ENCODE measurements at regions not wholly inside any gene's neighbourhood (a gene's known extent, or its start where the extent isn't known, plus 50 kb on each side); places are given as distances from the start of the nearest gene placed in this dataset.

DNA sequence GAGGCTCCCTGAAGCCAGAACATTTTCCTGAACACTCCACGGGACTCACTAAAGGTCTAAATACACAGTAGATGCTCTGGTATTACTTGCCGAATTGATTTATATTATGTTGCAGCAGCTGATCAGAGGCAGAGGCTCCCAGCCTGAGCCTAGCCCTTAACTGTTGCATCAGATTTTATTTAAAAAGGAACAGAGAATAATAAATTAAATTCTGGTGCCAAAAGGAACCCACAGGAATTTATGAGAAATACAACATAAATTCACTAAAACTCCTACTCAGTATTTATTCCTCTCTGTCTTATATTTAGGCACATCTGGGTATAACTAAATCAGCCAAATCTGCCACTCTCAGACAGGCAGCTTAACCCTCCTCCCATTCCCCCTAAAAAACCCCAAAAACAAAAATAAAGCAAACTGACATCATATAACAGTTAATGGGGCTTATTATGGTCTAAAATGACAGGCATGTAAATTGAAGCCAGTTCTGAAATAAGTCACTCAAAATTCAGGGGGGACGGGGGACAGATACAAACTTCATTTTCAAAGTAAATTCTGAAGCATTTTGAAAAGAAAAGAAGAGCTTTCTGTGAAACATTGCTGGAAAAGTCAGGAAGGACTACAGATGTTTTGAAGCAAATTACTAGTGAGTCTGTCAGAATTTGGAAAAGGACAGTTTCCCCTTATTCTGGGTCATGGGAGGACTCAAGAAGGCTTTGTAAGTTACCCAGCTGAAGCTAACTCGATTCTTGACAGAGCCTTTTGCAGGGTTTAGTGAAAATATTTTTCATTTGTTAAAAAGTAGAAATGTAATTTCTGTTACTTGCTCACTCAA is 53.8 kb upstream of the CORO2B start:
- no peaks in the 10 kb centered on the region for H3K36me3 Mint-ChIP-seq (ENCODE audit: low read depth)
- TF ChIP-seq, protein P1, sequence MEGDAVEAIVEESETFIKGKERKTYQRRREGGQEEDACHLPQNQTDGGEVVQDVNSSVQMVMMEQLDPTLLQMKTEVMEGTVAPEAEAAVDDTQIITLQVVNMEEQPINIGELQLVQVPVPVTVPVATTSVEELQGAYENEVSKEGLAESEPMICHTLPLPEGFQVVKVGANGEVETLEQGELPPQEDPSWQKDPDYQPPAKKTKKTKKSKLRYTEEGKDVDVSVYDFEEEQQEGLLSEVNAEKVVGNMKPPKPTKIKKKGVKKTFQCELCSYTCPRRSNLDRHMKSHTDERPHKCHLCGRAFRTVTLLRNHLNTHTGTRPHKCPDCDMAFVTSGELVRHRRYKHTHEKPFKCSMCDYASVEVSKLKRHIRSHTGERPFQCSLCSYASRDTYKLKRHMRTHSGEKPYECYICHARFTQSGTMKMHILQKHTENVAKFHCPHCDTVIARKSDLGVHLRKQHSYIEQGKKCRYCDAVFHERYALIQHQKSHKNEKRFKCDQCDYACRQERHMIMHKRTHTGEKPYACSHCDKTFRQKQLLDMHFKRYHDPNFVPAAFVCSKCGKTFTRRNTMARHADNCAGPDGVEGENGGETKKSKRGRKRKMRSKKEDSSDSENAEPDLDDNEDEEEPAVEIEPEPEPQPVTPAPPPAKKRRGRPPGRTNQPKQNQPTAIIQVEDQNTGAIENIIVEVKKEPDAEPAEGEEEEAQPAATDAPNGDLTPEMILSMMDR (conservative IDR thresholded peaks at IDR 0.05; ENCODE audit: low read depth in 2 of 2), result no peak
- no peak for TF ChIP-seq NANOG (IDR thresholded peaks at IDR 0.05; ENCODE audit: borderline replicate concordance)
- TF ChIP-seq, protein P2, sequence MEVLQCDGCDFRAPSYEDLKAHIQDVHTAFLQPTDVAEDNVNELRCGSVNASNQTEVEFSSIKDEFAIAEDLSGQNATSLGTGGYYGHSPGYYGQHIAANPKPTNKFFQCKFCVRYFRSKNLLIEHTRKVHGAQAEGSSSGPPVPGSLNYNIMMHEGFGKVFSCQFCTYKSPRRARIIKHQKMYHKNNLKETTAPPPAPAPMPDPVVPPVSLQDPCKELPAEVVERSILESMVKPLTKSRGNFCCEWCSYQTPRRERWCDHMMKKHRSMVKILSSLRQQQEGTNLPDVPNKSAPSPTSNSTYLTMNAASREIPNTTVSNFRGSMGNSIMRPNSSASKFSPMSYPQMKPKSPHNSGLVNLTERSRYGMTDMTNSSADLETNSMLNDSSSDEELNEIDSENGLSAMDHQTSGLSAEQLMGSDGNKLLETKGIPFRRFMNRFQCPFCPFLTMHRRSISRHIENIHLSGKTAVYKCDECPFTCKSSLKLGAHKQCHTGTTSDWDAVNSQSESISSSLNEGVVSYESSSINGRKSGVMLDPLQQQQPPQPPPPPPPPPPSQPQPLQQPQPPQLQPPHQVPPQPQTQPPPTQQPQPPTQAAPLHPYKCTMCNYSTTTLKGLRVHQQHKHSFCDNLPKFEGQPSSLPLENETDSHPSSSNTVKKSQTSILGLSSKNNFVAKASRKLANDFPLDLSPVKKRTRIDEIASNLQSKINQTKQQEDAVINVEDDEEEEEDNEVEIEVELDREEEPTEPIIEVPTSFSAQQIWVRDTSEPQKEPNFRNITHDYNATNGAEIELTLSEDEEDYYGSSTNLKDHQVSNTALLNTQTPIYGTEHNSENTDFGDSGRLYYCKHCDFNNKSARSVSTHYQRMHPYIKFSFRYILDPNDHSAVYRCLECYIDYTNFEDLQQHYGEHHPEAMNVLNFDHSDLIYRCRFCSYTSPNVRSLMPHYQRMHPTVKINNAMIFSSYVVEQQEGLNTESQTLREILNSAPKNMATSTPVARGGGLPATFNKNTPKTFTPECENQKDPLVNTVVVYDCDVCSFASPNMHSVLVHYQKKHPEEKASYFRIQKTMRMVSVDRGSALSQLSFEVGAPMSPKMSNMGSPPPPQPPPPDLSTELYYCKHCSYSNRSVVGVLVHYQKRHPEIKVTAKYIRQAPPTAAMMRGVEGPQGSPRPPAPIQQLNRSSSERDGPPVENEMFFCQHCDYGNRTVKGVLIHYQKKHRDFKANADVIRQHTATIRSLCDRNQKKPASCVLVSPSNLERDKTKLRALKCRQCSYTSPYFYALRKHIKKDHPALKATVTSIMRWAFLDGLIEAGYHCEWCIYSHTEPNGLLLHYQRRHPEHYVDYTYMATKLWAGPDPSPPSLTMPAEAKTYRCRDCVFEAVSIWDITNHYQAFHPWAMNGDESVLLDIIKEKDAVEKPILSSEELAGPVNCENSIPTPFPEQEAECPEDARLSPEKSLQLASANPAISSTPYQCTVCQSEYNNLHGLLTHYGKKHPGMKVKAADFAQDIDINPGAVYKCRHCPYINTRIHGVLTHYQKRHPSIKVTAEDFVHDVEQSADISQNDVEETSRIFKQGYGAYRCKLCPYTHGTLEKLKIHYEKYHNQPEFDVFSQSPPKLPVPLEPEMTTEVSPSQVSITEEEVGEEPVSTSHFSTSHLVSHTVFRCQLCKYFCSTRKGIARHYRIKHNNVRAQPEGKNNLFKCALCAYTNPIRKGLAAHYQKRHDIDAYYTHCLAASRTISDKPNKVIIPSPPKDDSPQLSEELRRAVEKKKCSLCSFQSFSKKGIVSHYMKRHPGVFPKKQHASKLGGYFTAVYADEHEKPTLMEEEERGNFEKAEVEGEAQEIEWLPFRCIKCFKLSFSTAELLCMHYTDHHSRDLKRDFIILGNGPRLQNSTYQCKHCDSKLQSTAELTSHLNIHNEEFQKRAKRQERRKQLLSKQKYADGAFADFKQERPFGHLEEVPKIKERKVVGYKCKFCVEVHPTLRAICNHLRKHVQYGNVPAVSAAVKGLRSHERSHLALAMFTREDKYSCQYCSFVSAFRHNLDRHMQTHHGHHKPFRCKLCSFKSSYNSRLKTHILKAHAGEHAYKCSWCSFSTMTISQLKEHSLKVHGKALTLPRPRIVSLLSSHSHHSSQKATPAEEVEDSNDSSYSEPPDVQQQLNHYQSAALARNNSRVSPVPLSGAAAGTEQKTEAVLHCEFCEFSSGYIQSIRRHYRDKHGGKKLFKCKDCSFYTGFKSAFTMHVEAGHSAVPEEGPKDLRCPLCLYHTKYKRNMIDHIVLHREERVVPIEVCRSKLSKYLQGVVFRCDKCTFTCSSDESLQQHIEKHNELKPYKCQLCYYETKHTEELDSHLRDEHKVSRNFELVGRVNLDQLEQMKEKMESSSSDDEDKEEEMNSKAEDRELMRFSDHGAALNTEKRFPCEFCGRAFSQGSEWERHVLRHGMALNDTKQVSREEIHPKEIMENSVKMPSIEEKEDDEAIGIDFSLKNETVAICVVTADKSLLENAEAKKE (CRISPR knock-in tag; IDR thresholded peaks at IDR 0.05), result no peak
- DNase-seq (ENCODE audit: low spot score) (no peak), ATAC-seq (no peak)
- H3K4me3 ChIP-seq, result no peak overlapping the region
- no peaks in the 10 kb centered on the region for H3K27me3 ChIP-seq (ENCODE audit: insufficient read depth)
- H3K27ac Mint-ChIP-seq, result no peak overlapping the region
- no peaks in the 10 kb centered on the region for H3K27me3 Mint-ChIP-seq (ENCODE audit: insufficient read depth, low read depth, poor library complexity)
- H3K79me2 ChIP-seq (replicated peaks; ENCODE audit: insufficient read depth), result no peaks in the 10 kb centered on the region
- no peak overlapping the region for H3K4me3 Mint-ChIP-seq
- no peaks in the 10 kb centered on the region for H3K36me3 ChIP-seq (ENCODE audit: insufficient read depth)
- H3F3A ChIP-seq (replicated peaks; ENCODE audit: low read depth), result no peaks in the 10 kb centered on the region
- no peaks in the 10 kb centered on the region for H3K9me2 ChIP-seq (ENCODE audit: insufficient read depth)
- H3K4me2 ChIP-seq, result no peak overlapping the region
- H3K9me3 Mint-ChIP-seq, result no peaks in the 10 kb centered on the region
- H3K27ac ChIP-seq (ENCODE audit: low read depth), result no peak overlapping the region
- no peaks in the 10 kb centered on the region; the same call in 1 of the 2 replicates for H3K4me1 ChIP-seq (ENCODE audit: insufficient read depth)
- peaks cover 5% of the 10 kb centered on the region for H3K4me1 Mint-ChIP-seq
- H4K20me1 ChIP-seq (replicated peaks; ENCODE audit: insufficient read depth), result no peaks in the 10 kb centered on the region
- peak overlapping the region; percentile 33; the same call in 1 of the 2 replicates for H2AFZ ChIP-seq
